MM.1S (cell line): ENCODE measurements at regions not wholly inside any gene's neighbourhood (a gene's known extent, or its start where the extent isn't known, plus 50 kb on each side); places are given as distances from the start of the nearest gene placed in this dataset.

Experiments
- EZH2 ChIP-seq: fragments of 300-600 bp; sonication (generic); optimal IDR thresholded peaks from 2 replicates; pipeline ENCODE3; 2017; ENCODE audit warnings: low read depth, mild to moderate bottlenecking, antibody characterized with exemption, low read length, mixed read lengths
- EZH2phosphoT487 ChIP-seq: fragments of 300-600 bp; sonication (generic); IDR thresholded peaks from 2 replicates; pipeline ENCODE4 v1.6.1; 2018; ENCODE audit warnings: antibody characterized with exemption, low read length
- TF ChIP-seq, protein P1 (sequence below): fragments of 300-600 bp; sonication (generic); IDR thresholded peaks from 2 replicates; pipeline ENCODE4 v1.5.1; 2016; ENCODE audit warnings: antibody characterized with exemption, low read length, mixed read lengths

DNA sequence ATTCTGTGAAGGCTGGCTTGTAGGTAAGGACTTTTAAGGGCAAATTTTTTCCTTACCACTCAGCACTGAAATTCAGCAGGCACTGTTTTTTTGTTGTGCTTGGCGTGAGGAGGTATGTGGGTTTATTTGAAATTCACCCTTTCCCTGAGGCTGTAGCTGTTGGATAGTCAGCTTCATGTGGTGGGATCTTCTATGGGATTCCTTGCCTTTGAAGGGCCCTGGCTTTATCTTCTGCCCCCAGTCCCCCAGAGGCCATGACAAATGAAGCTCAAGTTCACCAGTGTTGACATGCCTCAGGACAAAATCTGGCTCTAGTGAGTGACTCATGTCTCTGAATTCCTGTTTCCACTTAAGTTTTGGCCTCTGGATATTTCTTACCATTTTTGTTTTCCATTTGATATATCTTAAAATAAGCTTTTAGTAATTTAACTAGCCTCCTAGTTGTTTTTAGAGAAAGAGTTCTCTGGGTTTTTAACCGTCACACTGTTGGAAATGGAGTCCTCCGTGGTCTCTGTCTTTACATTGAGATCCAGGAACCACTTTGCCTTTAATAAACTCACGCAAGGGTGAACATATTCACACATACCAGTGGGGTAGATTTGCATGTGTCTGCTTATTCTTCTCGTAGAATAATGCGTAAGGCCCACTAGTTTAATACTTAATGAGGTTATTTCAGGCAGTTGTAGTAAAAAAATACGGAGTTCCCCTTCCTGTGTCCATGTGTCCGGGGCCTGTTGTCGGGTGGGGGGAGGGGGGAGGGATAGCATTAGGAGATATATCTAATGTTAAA lies 211.1 kb upstream of the FAM98A start:
- TF ChIP-seq, protein P1, sequence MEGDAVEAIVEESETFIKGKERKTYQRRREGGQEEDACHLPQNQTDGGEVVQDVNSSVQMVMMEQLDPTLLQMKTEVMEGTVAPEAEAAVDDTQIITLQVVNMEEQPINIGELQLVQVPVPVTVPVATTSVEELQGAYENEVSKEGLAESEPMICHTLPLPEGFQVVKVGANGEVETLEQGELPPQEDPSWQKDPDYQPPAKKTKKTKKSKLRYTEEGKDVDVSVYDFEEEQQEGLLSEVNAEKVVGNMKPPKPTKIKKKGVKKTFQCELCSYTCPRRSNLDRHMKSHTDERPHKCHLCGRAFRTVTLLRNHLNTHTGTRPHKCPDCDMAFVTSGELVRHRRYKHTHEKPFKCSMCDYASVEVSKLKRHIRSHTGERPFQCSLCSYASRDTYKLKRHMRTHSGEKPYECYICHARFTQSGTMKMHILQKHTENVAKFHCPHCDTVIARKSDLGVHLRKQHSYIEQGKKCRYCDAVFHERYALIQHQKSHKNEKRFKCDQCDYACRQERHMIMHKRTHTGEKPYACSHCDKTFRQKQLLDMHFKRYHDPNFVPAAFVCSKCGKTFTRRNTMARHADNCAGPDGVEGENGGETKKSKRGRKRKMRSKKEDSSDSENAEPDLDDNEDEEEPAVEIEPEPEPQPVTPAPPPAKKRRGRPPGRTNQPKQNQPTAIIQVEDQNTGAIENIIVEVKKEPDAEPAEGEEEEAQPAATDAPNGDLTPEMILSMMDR: no peak
- TF ChIP-seq EZH2 (no peak), EZH2phosphoT487 (no peak)
